Keratinocyte (primary cell): ENCODE measurements at regions not wholly inside any gene's neighbourhood (a gene's known extent, or its start where the extent isn't known, plus 50 kb on each side); places are given as distances from the start of the nearest gene placed in this dataset.

Experiments
- DNase-seq: peaks from one replicate; pipeline ENCODE4 v3.0.0-alpha.2; 2011; ENCODE audit warnings: low read depth, missing footprints, low spot score
- FAIRE-seq: peaks from 2 replicates; lab custom pipeline; 2011; peaks lifted over from hg19 to GRCh38; lab: Jason Lieb, UNC
- H2AFZ ChIP-seq: 2 replicates; pipeline ENCODE4 v1.6.0; 2012; ENCODE audit warnings: low read length, control low read depth, inconsistent platforms; ENCODE audit not compliant: control insufficient read depth
- H3K27ac ChIP-seq: 2 replicates; pipeline ENCODE4 v1.5.1; 2011; ENCODE audit warnings: low read length; ENCODE audit not compliant: control insufficient read depth, insufficient read depth
- H3K27me3 ChIP-seq: 3 replicates; pipeline ENCODE4 v1.6.0; 2011; ENCODE audit warnings: low read length; ENCODE audit not compliant: control insufficient read depth, insufficient read depth; ENCODE audit errors: extremely low read depth
- H3K36me3 ChIP-seq, 2 experiments: 2 replicates in 1 of 2; 3 replicates in 1 of 2; pipeline ENCODE4 v1.5.1; 2011; ENCODE audit warnings: low read length in 2 of 2, mild to moderate bottlenecking in 1 of 2; ENCODE audit not compliant: control insufficient read depth in 2 of 2, insufficient read depth in 2 of 2; ENCODE audit errors: extremely low read depth in 1 of 2
- H3K4me1 ChIP-seq: 3 replicates; pipeline ENCODE4 v1.5.1; 2011; ENCODE audit warnings: low read length; ENCODE audit not compliant: control insufficient read depth, insufficient read depth; ENCODE audit errors: extremely low read depth
- H3K4me2 ChIP-seq: 3 replicates; pipeline ENCODE4 v1.6.0; 2011; ENCODE audit warnings: low read depth, low read length; ENCODE audit not compliant: control insufficient read depth, insufficient read depth; ENCODE audit errors: extremely low read depth
- H3K4me3 ChIP-seq, 3 experiments: fragments of 200-600 bp in 1 of 3; sonication (generic) in 1 of 3; 2 replicates in 2 of 3; 3 replicates in 1 of 3; pipeline ENCODE4 v1.5.1; 2011 to 2016; ENCODE audit warnings: low read length in 3 of 3, mild to moderate bottlenecking in 3 of 3, control low read depth in 2 of 3, inconsistent platforms in 1 of 3, low read depth in 1 of 3, mixed read lengths in 1 of 3, mixed run types in 1 of 3, moderate library complexity in 1 of 3; ENCODE audit not compliant: control insufficient read depth in 2 of 3, insufficient read depth in 2 of 3; ENCODE audit errors: extremely low read depth in 1 of 3
- H3K79me2 ChIP-seq: 2 replicates; pipeline ENCODE4 v1.6.0; 2012; ENCODE audit warnings: low read length; ENCODE audit not compliant: control insufficient read depth, insufficient read depth
- H3K9ac ChIP-seq: 3 replicates; pipeline ENCODE4 v1.6.0; 2011; ENCODE audit warnings: low read length; ENCODE audit not compliant: control insufficient read depth, insufficient read depth; ENCODE audit errors: extremely low read depth
- H3K9me1 ChIP-seq: 3 replicates; pipeline ENCODE4 v1.6.0; 2011; ENCODE audit warnings: low read length; ENCODE audit not compliant: control insufficient read depth, insufficient read depth; ENCODE audit errors: extremely low read depth
- H3K9me3 ChIP-seq: 2 replicates; pipeline ENCODE4 v1.5.1; 2012; ENCODE audit warnings: low read depth, low read length; ENCODE audit not compliant: control insufficient read depth
- H4K20me1 ChIP-seq: 3 replicates; pipeline ENCODE4 v1.6.0; 2011; ENCODE audit warnings: low read length; ENCODE audit not compliant: control insufficient read depth, insufficient read depth; ENCODE audit errors: extremely low read depth
- EZH2 ChIP-seq: IDR thresholded peaks from one replicate; pipeline ENCODE4 v1.6.1; 2012; ENCODE audit warnings: inconsistent platforms, mild to moderate bottlenecking, low read length, moderate library complexity
- dilution Hi-C: fragments of 300-500 bp; cut with MboI; formaldehyde crosslinking; loops from one replicate; pipeline ENCODE4 v1.7.0; 2020; ENCODE audit warnings: low sequenced_read_pairs; ENCODE audit not compliant: extremely low pct_ligation_motif_present
- TF ChIP-seq, protein P1 (sequence below), 3 experiments: IDR thresholded peaks in 1 of 3; conservative IDR thresholded peaks in 1 of 3; optimal IDR thresholded peaks in 1 of 3; 2 replicates in 2 of 3; 3 replicates in 1 of 3; pipeline versions ENCODE3 to v1.5.1; 2011; ENCODE audit warnings: low read length in 3 of 3, mild to moderate bottlenecking in 3 of 3, moderate library complexity in 2 of 3, control low read depth in 1 of 3, inconsistent platforms in 1 of 3; ENCODE audit not compliant: insufficient read depth in 2 of 3; ENCODE audit errors: extremely low read depth in 1 of 3

DNA sequence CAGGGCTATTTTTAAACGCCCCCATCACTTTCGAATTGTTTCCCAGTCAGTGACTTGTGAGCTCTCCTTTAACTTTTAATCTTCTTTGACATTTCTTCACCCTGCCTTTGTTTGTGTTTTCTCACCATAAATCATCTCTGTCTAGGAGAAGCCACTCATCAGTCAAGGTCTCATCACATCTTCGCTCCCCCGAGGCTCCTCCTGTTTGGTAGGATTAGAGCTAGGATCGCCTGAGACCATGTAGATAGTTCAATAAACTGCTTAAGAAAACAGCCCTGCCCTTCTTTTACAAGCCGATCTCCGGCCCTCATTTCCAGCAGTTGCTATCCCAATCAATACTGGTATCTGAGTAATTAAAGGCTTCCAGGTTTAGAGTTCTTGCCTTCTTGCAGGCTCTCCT, 472.8 kb upstream of the ADARB2 start:
- H3K4me2 ChIP-seq = no peak overlapping the region
- dilution Hi-C loops = no loop called here

DNA sequence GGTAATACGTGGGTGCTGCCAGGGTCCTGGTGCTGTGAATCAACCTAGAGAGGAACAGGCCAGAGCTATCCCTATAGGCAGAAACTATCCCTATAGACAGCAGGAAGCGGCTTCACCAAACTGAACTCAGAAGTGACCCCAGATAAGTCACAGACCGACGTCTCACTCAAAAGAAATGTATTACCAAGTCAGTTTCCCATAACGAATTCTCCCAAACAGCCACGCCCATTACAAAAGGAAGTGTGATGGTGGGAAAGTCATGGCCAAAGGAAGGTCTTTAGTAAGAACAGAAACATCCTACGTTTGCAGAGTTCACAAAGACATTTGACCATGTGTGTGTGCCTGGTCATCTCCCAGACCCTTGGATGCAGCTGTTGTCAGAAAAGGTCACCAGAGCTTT, 470.8 kb upstream of the ADARB2 start:
- Histone ChIP-seq H3K9me1 (no peaks in the 10 kb centered on the region), H3K27ac (no peak overlapping the region), H3K4me2 (no peak overlapping the region), H3K4me3 (no peak overlapping the region), H3K27me3 (no peaks in the 10 kb centered on the region), H4K20me1 (no peaks in the 10 kb centered on the region), H2AFZ (no peak overlapping the region), H3K4me1 (no peaks in the 10 kb centered on the region), H3K36me3 (no peaks in the 10 kb centered on the region), H3K9ac (no peak overlapping the region), H3K9me3 (no peaks in the 10 kb centered on the region), H3K79me2 (no peaks in the 10 kb centered on the region)
- DNase-seq = no peak
- TF ChIP-seq, protein P1, sequence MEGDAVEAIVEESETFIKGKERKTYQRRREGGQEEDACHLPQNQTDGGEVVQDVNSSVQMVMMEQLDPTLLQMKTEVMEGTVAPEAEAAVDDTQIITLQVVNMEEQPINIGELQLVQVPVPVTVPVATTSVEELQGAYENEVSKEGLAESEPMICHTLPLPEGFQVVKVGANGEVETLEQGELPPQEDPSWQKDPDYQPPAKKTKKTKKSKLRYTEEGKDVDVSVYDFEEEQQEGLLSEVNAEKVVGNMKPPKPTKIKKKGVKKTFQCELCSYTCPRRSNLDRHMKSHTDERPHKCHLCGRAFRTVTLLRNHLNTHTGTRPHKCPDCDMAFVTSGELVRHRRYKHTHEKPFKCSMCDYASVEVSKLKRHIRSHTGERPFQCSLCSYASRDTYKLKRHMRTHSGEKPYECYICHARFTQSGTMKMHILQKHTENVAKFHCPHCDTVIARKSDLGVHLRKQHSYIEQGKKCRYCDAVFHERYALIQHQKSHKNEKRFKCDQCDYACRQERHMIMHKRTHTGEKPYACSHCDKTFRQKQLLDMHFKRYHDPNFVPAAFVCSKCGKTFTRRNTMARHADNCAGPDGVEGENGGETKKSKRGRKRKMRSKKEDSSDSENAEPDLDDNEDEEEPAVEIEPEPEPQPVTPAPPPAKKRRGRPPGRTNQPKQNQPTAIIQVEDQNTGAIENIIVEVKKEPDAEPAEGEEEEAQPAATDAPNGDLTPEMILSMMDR (optimal IDR thresholded peaks at IDR 0.05 in 1 of 3, IDR thresholded peaks at IDR 0.05 in 1 of 3, conservative IDR thresholded peaks at IDR 0.05 in 1 of 3; ENCODE audit: extremely low read depth in 1 of 3, insufficient read depth in 2 of 3, low read length in 3 of 3) = no peak
- no peak for TF ChIP-seq EZH2
- dilution Hi-C loops = no loop called here
- FAIRE-seq = no peak

More for the DNA sequence above, 472.8 kb upstream of the ADARB2 start:
- Histone ChIP-seq H3K4me1 (peaks cover 7% of the 10 kb centered on the region), H3K9me3 (no peaks in the 10 kb centered on the region), H3K4me3 (no peak overlapping the region), H3K36me3 (no peaks in the 10 kb centered on the region), H3K27ac (no peak overlapping the region), H3K79me2 (no peaks in the 10 kb centered on the region), H2AFZ (peak overlapping the region; percentile 36), H3K27me3 (no peaks in the 10 kb centered on the region), H3K9ac (no peak overlapping the region), H4K20me1 (no peaks in the 10 kb centered on the region), H3K9me1 (no peaks in the 10 kb centered on the region)
- DNase-seq = no peak
- no peak for FAIRE-seq
- TF ChIP-seq EZH2 = no peak
- TF ChIP-seq, protein P1 (optimal IDR thresholded peaks at IDR 0.05 in 1 of 3, IDR thresholded peaks at IDR 0.05 in 1 of 3, conservative IDR thresholded peaks at IDR 0.05 in 1 of 3; ENCODE audit: extremely low read depth in 1 of 3, insufficient read depth in 2 of 3, low read length in 3 of 3) = no peak
